ENCODE measurements at regions not wholly inside any gene's neighbourhood (a gene's known extent, or its start where the extent isn't known, plus 50 kb on each side); places are given as distances from the start of the nearest gene placed in this dataset.
"Not testable (repeated sequence)": the region's sequence is repeated elsewhere in the genome, so short reads cannot be mapped to it uniquely, and the experiment has no call there.

- TF ChIP-seq, protein P1, sequence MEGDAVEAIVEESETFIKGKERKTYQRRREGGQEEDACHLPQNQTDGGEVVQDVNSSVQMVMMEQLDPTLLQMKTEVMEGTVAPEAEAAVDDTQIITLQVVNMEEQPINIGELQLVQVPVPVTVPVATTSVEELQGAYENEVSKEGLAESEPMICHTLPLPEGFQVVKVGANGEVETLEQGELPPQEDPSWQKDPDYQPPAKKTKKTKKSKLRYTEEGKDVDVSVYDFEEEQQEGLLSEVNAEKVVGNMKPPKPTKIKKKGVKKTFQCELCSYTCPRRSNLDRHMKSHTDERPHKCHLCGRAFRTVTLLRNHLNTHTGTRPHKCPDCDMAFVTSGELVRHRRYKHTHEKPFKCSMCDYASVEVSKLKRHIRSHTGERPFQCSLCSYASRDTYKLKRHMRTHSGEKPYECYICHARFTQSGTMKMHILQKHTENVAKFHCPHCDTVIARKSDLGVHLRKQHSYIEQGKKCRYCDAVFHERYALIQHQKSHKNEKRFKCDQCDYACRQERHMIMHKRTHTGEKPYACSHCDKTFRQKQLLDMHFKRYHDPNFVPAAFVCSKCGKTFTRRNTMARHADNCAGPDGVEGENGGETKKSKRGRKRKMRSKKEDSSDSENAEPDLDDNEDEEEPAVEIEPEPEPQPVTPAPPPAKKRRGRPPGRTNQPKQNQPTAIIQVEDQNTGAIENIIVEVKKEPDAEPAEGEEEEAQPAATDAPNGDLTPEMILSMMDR (IDR thresholded peaks at IDR 0.05), result not testable (repeated sequence)
- not testable (repeated sequence) for TF ChIP-seq POLR2A (IDR thresholded peaks at IDR 0.05)
Measured at GRCh38 chr12:127157501-127158366, 1109.2 kb upstream of the TMEM132C start.
